SK-N-SH (cell line): ENCODE measurements at regions not wholly inside any gene's neighbourhood (a gene's known extent, or its start where the extent isn't known, plus 50 kb on each side); places are given as distances from the start of the nearest gene placed in this dataset.

Experiments used
- CTCF ChIA-PET: fragments of 300-600, 350-600 bp; formaldehyde crosslinking; extraction: SDS; loops from one replicate; lab custom pipeline; 2021; lab: Yijun Ruan, JAX
- POLR2A ChIA-PET: fragments of 350-600 bp; sonication (Branson Sonifier 250); formaldehyde crosslinking; extraction: SDS; loops from one replicate; lab custom pipeline; 2020; ENCODE audit warnings: antibody characterized with exemption, inconsistent platforms; lab: Yijun Ruan, JAX
- DNase-seq: peaks from one replicate; pipeline ENCODE4 v3.0.0; 2012
- H2AFZ ChIP-seq: fragments of 200-600 bp; sonication (generic); 2 replicates; pipeline ENCODE4 v1.8.1; 2016; ENCODE audit warnings: antibody characterized with exemption, mild to moderate bottlenecking, low read depth
- H3F3A ChIP-seq: fragments of 200-600 bp; sonication (generic); replicated peaks from 2 replicates; pipeline ENCODE3; 2016; ENCODE audit warnings: antibody characterized with exemption, mild to moderate bottlenecking; ENCODE audit not compliant: insufficient read depth
- H3K27ac ChIP-seq, 2 experiments: fragments of 200-500 bp in 1 of 2; fragments of 200-600 bp in 1 of 2; sonication (Bioruptor generic) in 1 of 2; sonication (generic), shearing (Covaris generic) in 1 of 2; 2 replicates each; pipeline versions ENCODE4 v1.5.1 to v1.6.1; 2014 to 2016; ENCODE audit warnings: low read depth in 2 of 2, inconsistent platforms in 1 of 2, low read length in 1 of 2, mild to moderate bottlenecking in 1 of 2, mixed read lengths in 1 of 2
- H3K27me3 ChIP-seq: fragments of 200-600 bp; sonication (generic), shearing (Covaris generic); 2 replicates; pipeline ENCODE4 v1.6.1; 2016; ENCODE audit warnings: mixed run types; ENCODE audit not compliant: insufficient read depth
- H3K36me3 ChIP-seq, 2 experiments: fragments of 200-500 bp in 1 of 2; fragments of 200-600 bp in 1 of 2; sonication (Bioruptor generic) in 1 of 2; sonication (generic) in 1 of 2; replicated peaks in 1 of 2; 2 replicates each; pipeline versions ENCODE3 to v1.5.1; 2014 to 2016; ENCODE audit warnings: low read length in 1 of 2, mild to moderate bottlenecking in 1 of 2; ENCODE audit not compliant: insufficient read depth in 2 of 2, control insufficient read depth in 1 of 2
- H3K4me1 ChIP-seq, 2 experiments: fragments of 200-500 bp in 1 of 2; fragments of 200-600 bp in 1 of 2; sonication (Bioruptor generic) in 1 of 2; sonication (generic), shearing (Covaris generic) in 1 of 2; 2 replicates each; pipeline versions ENCODE4 v1.5.1 to v1.6.1; 2014 to 2016; ENCODE audit warnings: low read depth in 1 of 2, low read length in 1 of 2, mixed run types in 1 of 2; ENCODE audit not compliant: insufficient read depth in 2 of 2, control insufficient read depth in 1 of 2
- H3K4me2 ChIP-seq: fragments of 200-600 bp; sonication (generic), shearing (Covaris generic); 2 replicates; pipeline ENCODE4 v1.6.1; 2017; ENCODE audit warnings: mixed run types
- H3K4me3 ChIP-seq, 2 experiments: fragments of 200-500 bp in 1 of 2; fragments of 200-600 bp in 1 of 2; sonication (Bioruptor generic) in 1 of 2; sonication (generic), shearing (Covaris generic) in 1 of 2; 2 replicates each; pipeline versions ENCODE4 v1.5.1 to v1.8.1; 2014 to 2016; ENCODE audit warnings: low read depth in 2 of 2, inconsistent platforms in 1 of 2, low read length in 1 of 2, mild to moderate bottlenecking in 1 of 2, mixed read lengths in 1 of 2, moderate library complexity in 1 of 2
- H3K79me2 ChIP-seq: fragments of 200-600 bp; sonication (generic); 2 replicates; pipeline ENCODE4 v1.8.1; 2017; ENCODE audit warnings: mild to moderate bottlenecking; ENCODE audit not compliant: insufficient read depth
- H3K9ac ChIP-seq: fragments of 200-600 bp; sonication (generic); 2 replicates; pipeline ENCODE4 v1.6.1; 2017; ENCODE audit warnings: mixed run types
- H3K9me2 ChIP-seq: fragments of 200-600 bp; sonication (generic); 2 replicates; pipeline ENCODE4 v1.6.1; 2017; ENCODE audit warnings: mixed run types
- H3K9me3 ChIP-seq: fragments of 200-600 bp; sonication (generic); 2 replicates; pipeline ENCODE4 v1.6.1; 2017; ENCODE audit warnings: mixed run types, mild to moderate bottlenecking, moderate library complexity
- H4K20me1 ChIP-seq: fragments of 200-600 bp; sonication (generic); 2 replicates; pipeline ENCODE4 v1.6.1; 2017; ENCODE audit warnings: mild to moderate bottlenecking, mixed run types; ENCODE audit not compliant: insufficient read depth
- CHD2 ChIP-seq: fragments of 150-350 bp; IDR thresholded peaks from 2 replicates; pipeline ENCODE4 v1.6.1; 2018; ENCODE audit warnings: low read length; ENCODE audit not compliant: partially characterized antibody
- ELF1 ChIP-seq: IDR thresholded peaks from 2 replicates; pipeline ENCODE4 v1.4.0; 2012
- EZH2phosphoT487 ChIP-seq: fragments of 200-600 bp; sonication (generic); IDR thresholded peaks from 2 replicates; pipeline ENCODE4 v1.6.1; 2017; ENCODE audit warnings: low read depth, mixed run types, mild to moderate bottlenecking, antibody characterized with exemption, moderate library complexity, borderline replicate concordance
- FOXJ3 ChIP-seq: sonication (generic); formaldehyde crosslinking; IDR thresholded peaks from 2 replicates; pipeline ENCODE4 v1.5.1; 2020; ENCODE audit warnings: mild to moderate bottlenecking, missing genetic modification reagents
- FOXM1 ChIP-seq: IDR thresholded peaks from 2 replicates; pipeline ENCODE4 v1.4.0; 2012; ENCODE audit warnings: low read depth, mild to moderate bottlenecking
- GATA2 ChIP-seq: sonication (generic); formaldehyde crosslinking; IDR thresholded peaks from 2 replicates; pipeline ENCODE4 v1.5.0; 2020; ENCODE audit warnings: mild to moderate bottlenecking, missing genetic modification reagents
- NFIC ChIP-seq: IDR thresholded peaks from 2 replicates; pipeline ENCODE4 v1.4.0; 2012; ENCODE audit warnings: borderline replicate concordance
- NRF1 ChIP-seq: IDR thresholded peaks from 2 replicates; pipeline ENCODE4 v1.6.1; 2012; ENCODE audit warnings: low read depth, mild to moderate bottlenecking, low read length
- POLR2AphosphoS5 ChIP-seq: IDR thresholded peaks from 2 replicates; pipeline ENCODE4 v1.6.1; 2012; ENCODE audit warnings: low read depth, low read length
- RAD21 ChIP-seq: IDR thresholded peaks from 2 replicates; pipeline ENCODE4 v1.6.1; 2012; ENCODE audit warnings: mild to moderate bottlenecking, low read length
- RFX5 ChIP-seq: IDR thresholded peaks from 2 replicates; pipeline ENCODE4 v1.6.1; 2012; ENCODE audit warnings: mild to moderate bottlenecking, improper control_type of control experiment, low read length
- RXRA ChIP-seq: IDR thresholded peaks from 2 replicates; pipeline ENCODE4 v1.4.0; 2012; ENCODE audit warnings: low read depth, mild to moderate bottlenecking, borderline replicate concordance
- SMC3 ChIP-seq: IDR thresholded peaks from 2 replicates; pipeline ENCODE4 v1.6.1; 2012; ENCODE audit warnings: low read depth, low read length, improper control_type of control experiment
- USF2 ChIP-seq: fragments of 150-350 bp; IDR thresholded peaks from 2 replicates; pipeline ENCODE4 v1.6.1; 2017; ENCODE audit warnings: antibody characterized with exemption, low read length, low read depth, borderline replicate concordance
- YY1 ChIP-seq: IDR thresholded peaks from 2 replicates; pipeline ENCODE4 v1.4.0; 2012; ENCODE audit warnings: low read depth, mild to moderate bottlenecking
- WGBS: methylation state at CpG from one replicate; pipeline ENCODE4 v1.1.6; 2017; ENCODE audit warnings: low lambda C conversion rate; 5-methylcytosine and 5-hydroxymethylcytosine counted together
- TF ChIP-seq, protein P1 (sequence below): IDR thresholded peaks from 2 replicates; pipeline ENCODE4 v1.4.0; 2012; ENCODE audit warnings: low read depth, borderline replicate concordance

GRCh38 chr9:31393240-31393639, 991.2 kb upstream of the ACO1 start:
- Histone ChIP-seq H3K9ac (no peak overlapping the region), H3F3A (no peaks in the 10 kb centered on the region), H3K4me1 (no peaks in the 10 kb centered on the region; a peak in 2 of 4 replicates), H2AFZ (no peak overlapping the region), H3K79me2 (no peaks in the 10 kb centered on the region), H3K4me2 (no peak overlapping the region), H3K36me3 (no peaks in the 10 kb centered on the region), H4K20me1 (no peaks in the 10 kb centered on the region), H3K9me2 (no peaks in the 10 kb centered on the region), H3K27me3 (no peaks in the 10 kb centered on the region), H3K4me3 (no peak overlapping the region), H3K9me3 (no peaks in the 10 kb centered on the region), H3K27ac (no peak overlapping the region)
- peak; percentile 6 for DNase-seq
- TF ChIP-seq EZH2phosphoT487 = no peak
- no peak for TF ChIP-seq RAD21
- no peak for TF ChIP-seq RFX5
- no peak for TF ChIP-seq FOXJ3
- TF ChIP-seq SMC3 = no peak
- TF ChIP-seq, protein P1, sequence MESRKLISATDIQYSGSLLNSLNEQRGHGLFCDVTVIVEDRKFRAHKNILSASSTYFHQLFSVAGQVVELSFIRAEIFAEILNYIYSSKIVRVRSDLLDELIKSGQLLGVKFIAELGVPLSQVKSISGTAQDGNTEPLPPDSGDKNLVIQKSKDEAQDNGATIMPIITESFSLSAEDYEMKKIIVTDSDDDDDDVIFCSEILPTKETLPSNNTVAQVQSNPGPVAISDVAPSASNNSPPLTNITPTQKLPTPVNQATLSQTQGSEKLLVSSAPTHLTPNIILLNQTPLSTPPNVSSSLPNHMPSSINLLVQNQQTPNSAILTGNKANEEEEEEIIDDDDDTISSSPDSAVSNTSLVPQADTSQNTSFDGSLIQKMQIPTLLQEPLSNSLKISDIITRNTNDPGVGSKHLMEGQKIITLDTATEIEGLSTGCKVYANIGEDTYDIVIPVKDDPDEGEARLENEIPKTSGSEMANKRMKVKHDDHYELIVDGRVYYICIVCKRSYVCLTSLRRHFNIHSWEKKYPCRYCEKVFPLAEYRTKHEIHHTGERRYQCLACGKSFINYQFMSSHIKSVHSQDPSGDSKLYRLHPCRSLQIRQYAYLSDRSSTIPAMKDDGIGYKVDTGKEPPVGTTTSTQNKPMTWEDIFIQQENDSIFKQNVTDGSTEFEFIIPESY = no peak
- TF ChIP-seq FOXM1 = no peak
- no peak for TF ChIP-seq NRF1
- TF ChIP-seq USF2 = no peak
- TF ChIP-seq YY1 = no peak
- TF ChIP-seq ELF1 = no peak
- no peak for TF ChIP-seq RXRA
- TF ChIP-seq CHD2 = no peak
- no peak for TF ChIP-seq NFIC
- no peak for TF ChIP-seq GATA2 (CRISPR knock-in tag)
- CTCF ChIA-PET = interaction anchor here (1.0 kb wide), 1 partner anchor 11 kb away, joined by 3 read pairs; no protein-coding TSS in a partner anchor
- POLR2A ChIA-PET = no interaction called here

DNA sequence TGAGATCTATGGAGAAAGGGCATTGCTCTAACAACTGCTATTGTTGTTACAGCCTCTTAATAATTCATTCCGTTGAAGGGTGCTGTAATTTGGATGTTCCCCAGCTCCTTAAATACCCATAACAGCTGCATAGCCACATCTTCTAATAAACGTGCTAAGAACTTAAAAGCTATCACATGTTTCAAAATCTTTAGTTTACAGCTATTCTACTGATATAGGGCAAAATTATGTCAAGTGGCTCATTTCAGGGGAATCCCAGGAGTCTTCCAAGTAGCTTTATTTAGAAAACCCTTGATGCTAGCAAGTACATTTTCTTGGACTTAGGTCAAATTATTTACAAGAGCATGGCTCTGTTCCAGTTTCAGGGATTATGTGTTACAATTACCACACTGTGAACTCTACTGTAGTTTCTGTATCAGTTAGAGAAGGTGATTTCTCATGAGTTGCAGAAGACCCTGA, 990.4 kb upstream of the ACO1 start:
- Histone ChIP-seq H3K4me2 (no peak overlapping the region), H3K9me3 (no peaks in the 10 kb centered on the region), H4K20me1 (no peaks in the 10 kb centered on the region), H3K36me3 (no peaks in the 10 kb centered on the region), H3K9me2 (no peaks in the 10 kb centered on the region), H3F3A (no peaks in the 10 kb centered on the region), H3K4me3 (no peak overlapping the region), H3K27ac (no peak overlapping the region), H3K27me3 (no peaks in the 10 kb centered on the region), H3K9ac (no peak overlapping the region), H2AFZ (no peak overlapping the region), H3K79me2 (no peaks in the 10 kb centered on the region), H3K4me1 (no peaks in the 10 kb centered on the region; a peak in 2 of 4 replicates)
- ChIA-PET CTCF (interaction anchor here (1.0 kb wide), 1 partner anchor 10 kb away, joined by 3 read pairs; no protein-coding TSS in a partner anchor), POLR2A (no interaction called here)
- no peak for DNase-seq
- 54% methylated on average over 2 of the region's 2 CpGs for WGBS
- TF ChIP-seq POLR2AphosphoS5 = no peak
